ENCODE measurements at regions not wholly inside any gene's neighbourhood (a gene's known extent, or its start where the extent isn't known, plus 50 kb on each side); places are given as distances from the start of the nearest gene placed in this dataset.

- no peak overlapping the region for H3K9ac ChIP-seq (ENCODE audit: low read length)
- no peaks in the 10 kb centered on the region for H3K36me3 ChIP-seq (ENCODE audit: control insufficient read depth, insufficient read depth, low read length, severe bottlenecking)
- H3K9me3 ChIP-seq (ENCODE audit: control insufficient read depth, low read length) = no peaks in the 10 kb centered on the region
- no peak for DNase-seq (ENCODE audit: low read depth)
- H3K4me1 ChIP-seq (ENCODE audit: control insufficient read depth, insufficient read depth, low read length) = peaks cover 10% of the 10 kb centered on the region
- H3K4me3 ChIP-seq (ENCODE audit: low read length) = no peak overlapping the region
- no peaks in the 10 kb centered on the region for H3K27me3 ChIP-seq (replicated peaks; ENCODE audit: control insufficient read depth, insufficient read depth, low read length)
Observed at GRCh38 chr1:87208080-87208479, 120.6 kb upstream of the LMO4 start.

GRCh38 chr1:87208931-87209330 lies 119.7 kb upstream of the LMO4 start:
- Histone ChIP-seq H3K4me3 (ENCODE audit: low read length) (no peak overlapping the region), H3K27me3 (replicated peaks; ENCODE audit: control insufficient read depth, insufficient read depth, low read length) (no peaks in the 10 kb centered on the region), H3K9ac (ENCODE audit: low read length) (no peak overlapping the region), H3K4me1 (ENCODE audit: control insufficient read depth, insufficient read depth, low read length) (peaks cover 8% of the 10 kb centered on the region), H3K36me3 (ENCODE audit: control insufficient read depth, insufficient read depth, low read length, severe bottlenecking) (no peaks in the 10 kb centered on the region), H3K9me3 (ENCODE audit: control insufficient read depth, low read length) (no peaks in the 10 kb centered on the region)
- no peak for DNase-seq (ENCODE audit: low read depth)

- no peak overlapping the region for H3K4me3 ChIP-seq (ENCODE audit: low read length)
- H3K9me3 ChIP-seq (ENCODE audit: control insufficient read depth, low read length) = peaks cover 5% of the 10 kb centered on the region
- H3K4me1 ChIP-seq (ENCODE audit: control insufficient read depth, insufficient read depth, low read length) = no peaks in the 10 kb centered on the region
- no peaks in the 10 kb centered on the region for H3K36me3 ChIP-seq (ENCODE audit: control insufficient read depth, insufficient read depth, low read length, severe bottlenecking)
- DNase-seq (ENCODE audit: low read depth) = no peak
- H3K9ac ChIP-seq (ENCODE audit: low read length) = no peak overlapping the region
- no peaks in the 10 kb centered on the region for H3K27me3 ChIP-seq (replicated peaks; ENCODE audit: control insufficient read depth, insufficient read depth, low read length)
Observed at GRCh38 chr1:87210151-87210550, 118.5 kb upstream of the LMO4 start.

- H3K9me3 ChIP-seq (ENCODE audit: control insufficient read depth, low read length) = peaks cover 19% of the 10 kb centered on the region
- no peaks in the 10 kb centered on the region for H3K36me3 ChIP-seq (ENCODE audit: control insufficient read depth, insufficient read depth, low read length, severe bottlenecking)
- H3K4me3 ChIP-seq (ENCODE audit: low read length) = no peak overlapping the region
- no peaks in the 10 kb centered on the region for H3K4me1 ChIP-seq (ENCODE audit: control insufficient read depth, insufficient read depth, low read length)
- no peak overlapping the region for H3K9ac ChIP-seq (ENCODE audit: low read length)
- H3K27me3 ChIP-seq (replicated peaks; ENCODE audit: control insufficient read depth, insufficient read depth, low read length) = no peaks in the 10 kb centered on the region
- no peak for DNase-seq (ENCODE audit: low read depth)
Observed at GRCh38 chr1:87212431-87213134, 116.1 kb upstream of the LMO4 start.

GRCh38 chr1:87213135-87213515 lies 115.6 kb upstream of the LMO4 start:
- no peaks in the 10 kb centered on the region for H3K4me1 ChIP-seq (ENCODE audit: control insufficient read depth, insufficient read depth, low read length)
- peaks cover 19% of the 10 kb centered on the region for H3K9me3 ChIP-seq (ENCODE audit: control insufficient read depth, low read length)
- H3K4me3 ChIP-seq (ENCODE audit: low read length) = no peak overlapping the region
- no peaks in the 10 kb centered on the region for H3K27me3 ChIP-seq (replicated peaks; ENCODE audit: control insufficient read depth, insufficient read depth, low read length)
- no peaks in the 10 kb centered on the region for H3K36me3 ChIP-seq (ENCODE audit: control insufficient read depth, insufficient read depth, low read length, severe bottlenecking)
- H3K9ac ChIP-seq (ENCODE audit: low read length) = no peak overlapping the region
- no peak for DNase-seq (ENCODE audit: low read depth)

GRCh38 chr1:87215592-87215991 lies 113.1 kb upstream of the LMO4 start:
- peaks cover 19% of the 10 kb centered on the region for H3K9me3 ChIP-seq (ENCODE audit: control insufficient read depth, low read length)
- H3K4me1 ChIP-seq (ENCODE audit: control insufficient read depth, insufficient read depth, low read length) = no peaks in the 10 kb centered on the region
- H3K27me3 ChIP-seq (replicated peaks; ENCODE audit: control insufficient read depth, insufficient read depth, low read length) = no peaks in the 10 kb centered on the region
- H3K9ac ChIP-seq (ENCODE audit: low read length) = no peak overlapping the region
- DNase-seq (ENCODE audit: low read depth) = no peak
- no peak overlapping the region for H3K4me3 ChIP-seq (ENCODE audit: low read length)
- no peaks in the 10 kb centered on the region for H3K36me3 ChIP-seq (ENCODE audit: control insufficient read depth, insufficient read depth, low read length, severe bottlenecking)

GRCh38 chr1:87218618-87219017 lies 110.1 kb upstream of the LMO4 start:
- H3K27me3 ChIP-seq (replicated peaks; ENCODE audit: control insufficient read depth, insufficient read depth, low read length) = no peaks in the 10 kb centered on the region
- H3K36me3 ChIP-seq (ENCODE audit: control insufficient read depth, insufficient read depth, low read length, severe bottlenecking) = no peaks in the 10 kb centered on the region
- H3K4me1 ChIP-seq (ENCODE audit: control insufficient read depth, insufficient read depth, low read length) = peaks cover under 1% of the 10 kb centered on the region
- no peak overlapping the region for H3K4me3 ChIP-seq (ENCODE audit: low read length)
- H3K9me3 ChIP-seq (ENCODE audit: control insufficient read depth, low read length) = peaks cover 19% of the 10 kb centered on the region
- H3K9ac ChIP-seq (ENCODE audit: low read length) = no peak overlapping the region
- no peak for DNase-seq (ENCODE audit: low read depth)

- no peaks in the 10 kb centered on the region for H3K27me3 ChIP-seq (replicated peaks; ENCODE audit: control insufficient read depth, insufficient read depth, low read length)
- no peaks in the 10 kb centered on the region for H3K36me3 ChIP-seq (ENCODE audit: control insufficient read depth, insufficient read depth, low read length, severe bottlenecking)
- H3K4me3 ChIP-seq (ENCODE audit: low read length) = no peak overlapping the region
- H3K9ac ChIP-seq (ENCODE audit: low read length) = no peak overlapping the region
- peaks cover 5% of the 10 kb centered on the region for H3K4me1 ChIP-seq (ENCODE audit: control insufficient read depth, insufficient read depth, low read length)
- H3K9me3 ChIP-seq (ENCODE audit: control insufficient read depth, low read length) = peaks cover 19% of the 10 kb centered on the region
- DNase-seq (ENCODE audit: low read depth) = no peak
Observed at GRCh38 chr1:87219141-87219540, 109.5 kb upstream of the LMO4 start.

GRCh38 chr1:87219626-87220025 lies 109.1 kb upstream of the LMO4 start:
- Histone ChIP-seq H3K9ac (ENCODE audit: low read length) (no peak overlapping the region), H3K4me3 (ENCODE audit: low read length) (no peak overlapping the region), H3K36me3 (ENCODE audit: control insufficient read depth, insufficient read depth, low read length, severe bottlenecking) (no peaks in the 10 kb centered on the region), H3K4me1 (ENCODE audit: control insufficient read depth, insufficient read depth, low read length) (peaks cover 9% of the 10 kb centered on the region), H3K27me3 (replicated peaks; ENCODE audit: control insufficient read depth, insufficient read depth, low read length) (no peaks in the 10 kb centered on the region), H3K9me3 (ENCODE audit: control insufficient read depth, low read length) (peaks cover 19% of the 10 kb centered on the region)
- DNase-seq (ENCODE audit: low read depth) = no peak

- no peak for DNase-seq (ENCODE audit: low read depth)
- H3K9ac ChIP-seq (ENCODE audit: low read length) = no peak overlapping the region
Observed at GRCh38 chr1:87220993-87221392, 107.7 kb upstream of the LMO4 start.

GRCh38 chr1:87224201-87224600 lies 104.5 kb upstream of the LMO4 start:
- Histone ChIP-seq H3K9me3 (ENCODE audit: control insufficient read depth, low read length) (no peaks in the 10 kb centered on the region), H3K27me3 (replicated peaks; ENCODE audit: control insufficient read depth, insufficient read depth, low read length) (no peaks in the 10 kb centered on the region), H3K4me3 (ENCODE audit: low read length) (no peak overlapping the region), H3K4me1 (ENCODE audit: control insufficient read depth, insufficient read depth, low read length) (peaks cover 26% of the 10 kb centered on the region), H3K9ac (ENCODE audit: low read length) (no peak overlapping the region), H3K36me3 (ENCODE audit: control insufficient read depth, insufficient read depth, low read length, severe bottlenecking) (no peaks in the 10 kb centered on the region)
- peak; percentile 69 for DNase-seq (ENCODE audit: low read depth)

More at GRCh38 chr1:87220993-87221392, 107.7 kb upstream of the LMO4 start:
- Histone ChIP-seq H3K9me3 (ENCODE audit: control insufficient read depth, low read length) (peaks cover 5% of the 10 kb centered on the region), H3K27me3 (replicated peaks; ENCODE audit: control insufficient read depth, insufficient read depth, low read length) (no peaks in the 10 kb centered on the region), H3K4me1 (ENCODE audit: control insufficient read depth, insufficient read depth, low read length) (peaks cover 18% of the 10 kb centered on the region), H3K4me3 (ENCODE audit: low read length) (no peak overlapping the region), H3K36me3 (ENCODE audit: control insufficient read depth, insufficient read depth, low read length, severe bottlenecking) (no peaks in the 10 kb centered on the region)

GRCh38 chr1:87225171-87225570 lies 103.5 kb upstream of the LMO4 start:
- no peaks in the 10 kb centered on the region for H3K9me3 ChIP-seq (ENCODE audit: control insufficient read depth, low read length)
- H3K27me3 ChIP-seq (replicated peaks; ENCODE audit: control insufficient read depth, insufficient read depth, low read length) = no peaks in the 10 kb centered on the region
- no peak overlapping the region for H3K4me3 ChIP-seq (ENCODE audit: low read length)
- H3K9ac ChIP-seq (ENCODE audit: low read length) = no peak overlapping the region
- DNase-seq (ENCODE audit: low read depth) = no peak
- peaks cover 26% of the 10 kb centered on the region for H3K4me1 ChIP-seq (ENCODE audit: control insufficient read depth, insufficient read depth, low read length)
- H3K36me3 ChIP-seq (ENCODE audit: control insufficient read depth, insufficient read depth, low read length, severe bottlenecking) = no peaks in the 10 kb centered on the region

Measured in adipocyte (in vitro differentiated cells).